HL-60/S4 (cell line): ENCODE measurements at regions not wholly inside any gene's neighbourhood (a gene's known extent, or its start where the extent isn't known, plus 50 kb on each side); places are given as distances from the start of the nearest gene placed in this dataset.

Experiments
- in situ Hi-C: fragments of 300-500 bp; cut with MboI; formaldehyde crosslinking; loops from 2 replicates; pipeline ENCODE4 v1.14.3; 2022; ENCODE audit warnings: low sequenced_read_pairs

- in situ Hi-C loops: no loop called here
These were observed 125.6 kb upstream of the DLX2 start for GRCh38 chr2:172228177-172228808.

GRCh38 chr2:172229125-172229524 lies 126.4 kb upstream of the DLX2 start:
- in situ Hi-C loops: no loop called here

GRCh38 chr2:172230332-172230888 lies 127.7 kb upstream of the DLX2 start:
- in situ Hi-C loops: no loop called here

GRCh38 chr2:172230889-172231401 lies 128.2 kb upstream of the DLX2 start:
- in situ Hi-C loops: no loop called here

DNA sequence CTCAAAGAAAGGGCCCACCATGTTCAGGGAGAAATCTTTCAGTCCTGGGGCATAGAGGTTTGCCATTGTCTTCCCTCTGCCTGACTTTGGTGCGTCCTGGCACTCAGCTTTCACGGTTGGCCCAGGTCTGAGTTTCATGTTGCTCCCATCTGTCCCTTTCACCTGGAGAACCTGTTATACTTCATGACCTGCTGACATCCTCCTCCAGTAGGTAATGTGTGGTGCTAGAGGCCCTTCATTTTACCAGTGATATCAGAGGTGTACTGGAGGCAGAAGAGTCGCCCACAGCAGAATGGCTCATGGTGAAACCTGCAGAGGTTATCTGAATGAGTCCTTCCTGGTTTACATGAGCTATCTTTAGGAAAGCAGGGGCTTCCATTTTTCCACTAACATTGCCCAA lies 128.8 kb upstream of the DLX2 start:
- in situ Hi-C loops: no loop called here

GRCh38 chr2:172232708-172233396 lies 130.2 kb upstream of the DLX2 start:
- in situ Hi-C loops: no loop called here

DNA sequence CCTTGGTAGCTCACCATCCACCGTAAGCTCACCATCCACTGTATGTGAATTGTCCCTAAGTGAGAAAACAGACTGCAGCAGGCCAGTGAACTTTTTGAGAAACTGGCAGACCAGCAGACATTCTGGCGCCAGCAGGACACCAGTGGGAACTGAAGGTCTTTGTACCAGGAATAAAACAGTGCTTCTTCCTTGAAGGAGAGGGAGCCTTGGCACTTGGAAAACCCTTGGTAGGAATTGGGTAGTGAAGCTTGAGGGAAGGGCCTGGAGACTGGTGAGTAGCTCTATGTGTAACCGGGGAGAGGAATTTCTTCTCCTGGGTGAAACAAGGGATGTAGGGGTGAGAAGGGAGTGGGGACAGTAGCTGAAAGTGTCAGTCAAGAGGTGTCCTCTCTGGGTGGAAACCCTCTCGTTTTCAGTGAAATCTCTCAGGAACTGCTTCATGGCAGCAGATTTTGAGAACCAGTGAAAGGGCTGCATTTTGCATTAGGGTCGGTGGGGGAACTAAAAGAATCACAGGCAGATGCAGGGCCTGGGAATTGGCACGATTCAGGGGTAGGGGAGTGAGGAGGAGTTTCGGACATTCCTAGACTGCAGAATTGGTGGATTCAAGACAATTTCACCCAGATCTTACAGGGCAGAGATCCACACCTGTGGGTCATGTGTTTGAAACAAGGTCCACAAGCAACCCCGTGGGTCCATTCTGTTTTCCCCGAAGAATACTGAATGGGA lies 131.5 kb upstream of the DLX2 start:
- in situ Hi-C loops: no loop called here

- in situ Hi-C loops: no loop called here
These were observed 132.3 kb upstream of the DLX2 start for GRCh38 chr2:172234716-172235691.

- in situ Hi-C loops: no loop called here
These were observed 137.4 kb upstream of the DLX2 start for GRCh38 chr2:172239944-172240590.

DNA sequence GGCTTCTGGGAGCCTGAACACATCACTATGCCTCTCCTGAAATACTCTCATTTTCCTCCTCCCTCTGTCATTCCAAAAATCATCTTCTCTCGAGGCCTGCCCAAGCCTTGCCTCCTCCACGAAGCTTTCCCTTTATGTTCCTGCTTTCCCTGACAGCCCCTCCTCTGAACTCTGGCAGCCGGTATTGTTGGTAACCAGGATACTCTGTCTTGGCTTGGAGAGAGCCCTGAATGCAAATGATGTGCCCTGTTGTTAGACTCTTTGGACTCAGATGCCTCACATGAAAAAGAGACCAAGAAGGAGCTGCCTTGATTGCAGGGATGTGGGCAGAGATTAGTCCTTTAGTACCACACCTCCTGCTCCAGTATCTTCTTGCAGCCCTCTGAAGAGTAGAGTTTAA lies 138.5 kb upstream of the DLX2 start:
- in situ Hi-C loops: no loop called here

DNA sequence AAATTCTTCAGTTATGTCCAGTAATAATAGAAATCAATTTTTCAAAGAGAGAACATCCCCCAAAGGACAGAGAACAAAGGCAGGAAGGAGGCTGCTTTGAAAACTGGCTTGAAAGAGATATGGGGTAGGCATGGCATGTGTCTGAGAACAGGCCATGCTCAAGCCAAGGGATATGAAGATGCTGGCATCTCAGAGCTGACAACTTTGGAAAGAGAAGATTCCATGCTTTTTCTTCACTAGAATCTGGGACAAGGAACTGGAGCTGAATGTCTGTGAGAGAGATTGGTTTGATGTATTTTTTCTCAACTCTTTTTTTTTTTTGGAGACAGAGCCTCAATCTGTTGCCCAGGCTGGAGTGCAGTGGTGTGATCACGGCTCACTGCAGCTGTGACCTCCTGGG lies 139.8 kb upstream of the DLX2 start:
- in situ Hi-C loops: no loop called here

GRCh38 chr2:172242961-172243360 lies 140.3 kb upstream of the DLX2 start:
- in situ Hi-C loops: no loop called here

- in situ Hi-C loops: no loop called here
These were observed 141.9 kb upstream of the DLX2 start for GRCh38 chr2:172244419-172245130.

DNA sequence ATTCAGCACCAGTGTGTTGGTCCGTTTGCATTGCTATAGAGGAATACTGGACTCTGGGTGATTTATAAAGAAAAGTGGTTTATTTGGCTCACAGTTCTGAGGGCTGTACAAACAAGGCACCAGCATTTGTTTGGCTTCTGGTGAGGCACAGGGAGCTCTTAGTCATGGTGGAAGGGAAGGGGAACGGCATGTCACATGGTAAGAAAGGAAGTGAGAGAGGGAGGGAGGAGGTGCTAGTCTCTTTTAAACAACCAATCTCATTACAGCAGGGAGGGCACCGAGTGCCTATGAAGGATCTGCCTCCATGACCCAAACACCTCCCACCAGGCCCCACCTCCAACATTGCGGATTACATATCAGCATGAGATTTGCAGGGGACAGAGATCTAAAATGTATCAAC lies 143.9 kb upstream of the DLX2 start:
- in situ Hi-C loops: no loop called here

DNA sequence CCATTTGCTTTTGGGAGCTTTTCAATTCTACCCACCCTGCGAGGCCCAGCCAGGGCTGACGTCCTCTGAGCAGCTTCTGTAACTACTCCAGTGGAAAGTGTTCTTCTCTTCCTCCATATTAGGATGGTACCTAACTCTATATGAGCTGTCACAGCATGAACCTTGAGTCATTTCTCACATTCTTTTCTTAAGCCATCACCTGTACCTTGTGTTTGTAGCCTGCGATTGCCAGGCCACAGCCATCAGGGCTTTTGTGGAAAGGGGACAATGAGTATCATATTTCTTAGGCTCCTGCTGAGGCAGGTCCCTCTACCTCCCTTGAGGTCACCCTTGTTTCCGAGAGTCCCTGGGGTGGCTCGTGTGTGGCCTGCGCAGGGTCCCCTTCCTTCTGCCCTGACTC lies 144.5 kb upstream of the DLX2 start:
- in situ Hi-C loops: no loop called here

DNA sequence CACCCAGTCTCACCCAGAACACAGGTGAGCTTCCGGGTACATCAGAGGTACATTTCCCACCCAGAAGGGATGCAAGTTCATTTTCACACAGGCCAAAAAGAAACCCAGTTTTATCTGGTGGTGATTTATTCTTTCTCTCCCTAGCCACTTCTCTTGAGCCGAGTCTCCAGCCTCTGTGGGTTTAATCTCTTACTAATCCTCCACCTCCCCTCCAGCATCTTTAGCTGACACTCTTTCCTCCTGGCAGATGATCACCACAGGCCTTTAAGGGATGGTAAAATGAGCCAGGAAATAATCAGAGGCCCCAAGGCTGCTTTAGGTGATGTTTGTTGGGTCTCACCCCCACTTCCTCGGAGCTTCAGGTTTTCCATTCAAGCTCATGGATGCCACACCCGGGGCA lies 145.7 kb upstream of the DLX2 start:
- in situ Hi-C loops: no loop called here

- in situ Hi-C loops: no loop called here
These were observed 146.1 kb upstream of the DLX2 start for GRCh38 chr2:172248785-172249187.

GRCh38 chr2:172249334-172249733 lies 146.6 kb upstream of the DLX2 start:
- in situ Hi-C loops: no loop called here

- in situ Hi-C loops: no loop called here
These were observed 147.3 kb upstream of the DLX2 start for GRCh38 chr2:172249986-172250385.
